Head of caudate nucleus (tissue), 42 donors: ENCODE measurements at regions not wholly inside any gene's neighbourhood (a gene's known extent, or its start where the extent isn't known, plus 50 kb on each side); places are given as distances from the start of the nearest gene placed in this dataset.

Experiments
- DNase-seq, 42 donors: peaks; one replicate each; pipeline versions ENCODE4 v3.0.0 to v3.0.0-alpha.2; 2020 to 2021; ENCODE audit warnings: mixed read lengths in 7 of 42
- intact Hi-C: fragments of 100-400 bp; cut with DNase I; formaldehyde crosslinking; loops from one replicate; pipeline ENCODE4 v1.15.0; 2022

GRCh38 chr11:26777372-26777808 lies 55.5 kb upstream of the SLC5A12 start:
- DNase-seq, result no peak
- intact Hi-C loops, result no loop called here

- intact Hi-C loops, result no loop called here
These were observed 56.3 kb upstream of the SLC5A12 start for GRCh38 chr11:26778000-26778757.

GRCh38 chr11:26779074-26779865 lies 57.4 kb upstream of the SLC5A12 start:
- no peak for DNase-seq
- intact Hi-C loops, result no loop called here

More at GRCh38 chr11:26778000-26778757, 56.3 kb upstream of the SLC5A12 start:
- peak in 7 of 42 donors; percentile 10 to 63 (median 23) for DNase-seq

- intact Hi-C loops, result no loop called here
- no peak for DNase-seq
These were observed 58.7 kb upstream of the SLC5A12 start for GRCh38 chr11:26780376-26781085.

DNA sequence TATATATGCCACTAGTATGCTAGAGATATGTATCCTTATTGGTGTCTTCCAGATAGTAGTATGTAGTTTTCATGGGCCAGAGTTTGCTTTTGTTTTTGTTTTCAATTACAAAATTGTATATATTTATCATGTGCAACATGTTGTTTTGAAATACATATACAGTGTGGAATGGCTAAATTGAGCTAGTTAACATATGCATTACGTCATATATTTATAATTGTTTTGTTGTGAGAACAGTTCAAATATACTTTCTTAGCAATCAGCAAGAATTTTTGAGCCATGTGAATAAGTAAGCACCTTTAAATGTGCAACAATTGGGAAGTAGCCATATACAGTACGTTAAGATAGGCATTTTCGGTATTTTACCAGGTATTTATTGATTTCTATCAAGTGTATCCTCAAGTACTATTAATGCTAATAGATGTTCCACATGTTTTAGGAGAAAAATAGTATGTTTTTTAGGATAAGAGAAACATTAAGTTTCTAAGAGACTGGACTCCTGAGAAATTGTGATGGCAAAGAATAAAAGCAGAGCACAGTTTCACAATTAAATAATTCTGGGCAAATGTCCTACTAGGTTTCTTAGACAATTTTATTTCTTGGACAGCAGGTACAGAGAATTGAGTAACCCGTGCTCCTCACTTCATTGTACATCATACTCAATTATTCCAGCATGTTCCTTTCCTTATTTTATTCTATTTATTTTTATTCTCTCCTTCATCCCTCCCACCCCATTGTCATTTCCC lies 60.5 kb upstream of the SLC5A12 start:
- intact Hi-C loops, result no loop called here
- no peak for DNase-seq

DNA sequence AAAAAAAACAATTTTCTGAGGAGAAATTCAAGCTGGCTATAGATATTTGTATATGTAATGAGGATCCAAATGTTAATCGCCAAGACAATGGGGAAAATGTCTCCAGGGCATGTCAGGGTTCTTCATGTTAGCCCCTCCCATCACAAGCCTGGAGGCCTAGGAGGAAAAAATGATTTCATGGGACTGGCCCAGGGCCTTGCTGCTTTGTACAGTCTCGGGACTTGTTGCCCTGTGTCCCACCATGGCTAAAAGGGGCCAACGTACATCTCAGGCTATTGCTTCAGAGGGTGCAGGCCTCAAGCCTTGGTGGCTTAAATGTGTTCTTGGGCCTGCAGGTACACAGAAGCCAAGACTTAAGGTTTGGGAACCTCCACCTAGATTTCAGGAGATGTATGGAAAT lies 62.1 kb upstream of the SLC5A12 start:
- intact Hi-C loops, result no loop called here
- DNase-seq, result no peak

- no peak for DNase-seq
- intact Hi-C loops, result no loop called here
These were observed 68.9 kb upstream of the SLC5A12 start for GRCh38 chr11:26790738-26791137.

DNA sequence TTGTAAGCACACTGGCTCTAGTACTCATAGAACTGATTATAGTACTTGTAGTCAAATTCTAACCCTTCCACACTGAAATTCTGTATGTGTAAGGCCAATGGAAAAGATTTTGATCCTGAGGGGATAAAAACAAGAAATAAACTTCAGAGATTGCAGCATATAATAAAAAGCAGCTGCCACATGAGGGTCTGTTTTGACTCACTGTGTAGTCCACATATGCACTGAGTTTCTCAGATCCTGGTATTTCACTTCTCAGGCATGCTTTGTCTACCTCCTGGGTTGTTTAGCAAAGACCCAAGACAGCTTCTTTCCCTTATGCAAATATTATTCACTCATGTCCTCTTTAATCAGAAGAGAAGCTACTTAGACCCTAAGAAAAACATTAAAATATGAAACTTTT lies 71.1 kb upstream of the SLC5A12 start:
- DNase-seq, result no peak
- intact Hi-C loops, result no loop called here

DNA sequence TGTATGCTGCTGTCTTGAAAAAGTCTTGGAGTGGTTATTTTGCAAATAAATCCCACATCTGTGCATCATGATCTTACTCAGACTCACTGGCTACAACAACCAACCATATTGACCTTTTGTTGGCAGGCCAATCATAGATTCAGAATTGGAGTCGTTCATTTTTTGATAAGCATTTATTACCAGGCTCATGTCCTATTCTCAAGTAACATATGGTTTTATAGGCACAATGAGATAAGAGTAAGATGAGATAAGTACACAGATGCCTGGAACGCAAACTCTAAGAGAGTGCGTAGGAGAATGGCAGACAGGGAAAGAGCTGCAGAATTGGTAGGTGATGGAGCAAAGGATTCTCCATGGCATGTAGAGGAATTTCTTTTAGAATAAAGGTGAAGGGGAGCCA lies 71.6 kb upstream of the SLC5A12 start:
- no peak for DNase-seq
- intact Hi-C loops, result no loop called here

DNA sequence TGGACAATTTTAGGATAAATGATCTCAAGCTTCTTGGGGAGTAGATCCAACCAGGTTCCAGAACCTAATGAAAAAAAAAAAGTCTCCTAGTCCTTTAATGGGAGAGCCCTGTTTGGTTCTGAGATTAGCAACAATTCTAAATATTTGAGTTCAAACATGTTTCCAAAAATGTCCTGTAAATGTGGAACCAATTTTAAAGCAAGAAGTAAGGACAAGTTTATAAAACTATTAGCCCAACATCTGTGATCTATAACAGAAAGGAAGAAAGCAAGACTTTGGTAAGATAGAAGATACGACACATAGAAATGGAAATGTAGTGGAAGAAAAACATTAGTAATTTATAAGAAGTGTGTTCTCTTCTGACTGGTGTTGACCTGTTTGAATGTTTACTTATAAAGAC lies 79.7 kb upstream of the SLC5A12 start:
- intact Hi-C loops, result no loop called here
- DNase-seq, result no peak

DNA sequence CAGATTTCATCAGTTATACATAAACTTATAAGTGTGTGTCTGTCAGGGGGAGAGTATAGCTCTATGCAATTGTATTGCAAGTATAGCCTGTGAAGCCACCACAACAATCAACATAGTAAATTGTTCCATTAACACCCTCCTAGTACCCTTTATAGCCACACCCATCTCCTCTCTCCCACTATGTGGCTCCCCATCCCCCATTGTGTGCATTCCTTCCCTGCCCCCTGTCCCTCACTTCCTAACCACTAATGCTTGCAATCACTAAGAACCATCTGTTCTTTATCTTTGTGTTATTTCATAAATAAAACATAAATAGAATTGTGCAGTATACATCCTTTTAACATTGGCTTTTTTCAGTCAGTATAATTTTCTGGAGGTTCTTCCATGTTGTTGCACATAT lies 83.1 kb upstream of the SLC5A12 start:
- DNase-seq, result no peak
- intact Hi-C loops, result no loop called here

GRCh38 chr11:26806219-26806618 lies 84.4 kb upstream of the SLC5A12 start:
- intact Hi-C loops, result no loop called here
- no peak for DNase-seq

DNA sequence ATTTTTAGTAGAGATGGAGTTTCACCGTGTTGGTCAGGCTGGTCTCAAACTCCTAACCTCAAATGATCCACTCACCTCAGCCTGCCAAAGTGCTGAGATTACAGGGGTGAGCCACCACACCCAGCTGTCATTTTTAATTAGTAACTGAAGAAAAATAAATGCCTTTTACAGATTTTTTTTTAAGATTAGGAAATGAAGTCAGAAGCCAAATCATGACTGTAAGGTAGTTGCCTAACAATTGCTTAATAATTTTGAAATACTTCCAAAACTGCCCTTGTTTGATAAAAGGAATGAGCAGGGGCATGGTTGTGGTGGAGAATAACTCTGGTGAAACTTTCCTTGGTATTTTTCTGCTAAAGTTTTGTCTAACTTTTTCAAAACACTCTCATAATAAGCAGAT lies 98.9 kb upstream of the SLC5A12 start:
- intact Hi-C loops, result no loop called here

GRCh38 chr11:26823963-26824362 lies 102.1 kb upstream of the SLC5A12 start:
- DNase-seq, result no peak
- intact Hi-C loops, result no loop called here

More for the DNA sequence above, 98.9 kb upstream of the SLC5A12 start:
- no peak for DNase-seq

DNA sequence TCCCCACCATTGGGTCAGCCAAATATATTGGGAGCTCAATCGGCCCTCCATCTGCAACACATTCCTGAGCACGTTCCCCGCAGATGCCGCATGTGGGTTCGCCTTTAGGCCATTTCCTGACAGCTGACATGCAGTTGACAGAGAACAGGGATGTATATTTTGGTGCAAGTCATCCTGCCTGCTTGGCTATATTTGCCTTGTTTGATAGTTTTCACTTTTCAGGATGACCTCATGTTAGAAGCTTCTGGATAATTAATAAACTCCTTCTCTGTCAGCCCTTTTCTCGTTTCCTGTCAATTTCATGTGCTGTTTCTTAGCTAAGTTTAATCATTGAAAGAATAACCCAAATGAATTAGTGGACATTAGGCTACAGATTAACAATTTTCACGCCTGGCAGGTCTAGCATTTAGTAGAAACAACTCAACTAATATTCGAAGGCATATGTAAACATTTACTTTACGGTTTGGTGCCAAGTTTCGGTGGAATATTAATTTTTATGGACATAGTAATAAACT lies 105.8 kb upstream of the SLC5A12 start:
- no peak for DNase-seq
- intact Hi-C loops, result no loop called here

- no peak for DNase-seq
- intact Hi-C loops, result no loop called here
These were observed 106.4 kb upstream of the SLC5A12 start for GRCh38 chr11:26828288-26828687.

- intact Hi-C loops, result no loop called here
- DNase-seq, result no peak
These were observed 108.4 kb upstream of the SLC5A12 start for GRCh38 chr11:26830218-26830617.

GRCh38 chr11:26830757-26831156 lies 108.9 kb upstream of the SLC5A12 start:
- intact Hi-C loops, result no loop called here
- no peak for DNase-seq

DNA sequence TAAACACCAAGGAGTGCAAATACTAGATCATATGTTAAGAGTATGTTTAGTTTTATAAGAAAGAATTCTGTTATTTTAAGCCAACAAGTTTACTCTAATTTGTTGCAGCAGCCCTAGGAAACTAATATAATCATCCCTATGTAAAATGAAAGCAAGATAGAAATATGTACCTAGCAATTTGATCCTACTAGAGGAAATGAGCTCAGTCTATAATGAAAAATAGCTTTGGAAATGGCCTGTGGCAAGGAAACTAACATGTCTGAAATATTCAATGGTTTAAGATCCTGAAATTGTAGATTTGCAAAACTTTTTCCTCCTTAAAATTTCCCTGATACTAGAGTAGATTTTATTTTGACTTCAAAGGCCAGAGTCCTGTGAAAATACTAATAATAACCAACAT lies 112.7 kb upstream of the SLC5A12 start:
- intact Hi-C loops, result no loop called here
- DNase-seq, result no peak
